ENCODE measurements at regions not wholly inside any gene's neighbourhood (a gene's known extent, or its start where the extent isn't known, plus 50 kb on each side); places are given as distances from the start of the nearest gene placed in this dataset.
"Not testable (repeated sequence)": the region's sequence is repeated elsewhere in the genome, so short reads cannot be mapped to it uniquely, and the experiment has no call there.

- H3K4me1 Mint-ChIP-seq; CTCF ChIA-PET; POLR2A ChIA-PET; H3K27ac Mint-ChIP-seq; H3K27ac ChIP-seq (ENCODE audit: low read depth, low read length); H3K27me3 ChIP-seq (ENCODE audit: control insufficient read depth in 2 of 2, insufficient read depth in 2 of 2, low read length in 2 of 2); H3K27me3 Mint-ChIP-seq; H3K36me3 ChIP-seq (ENCODE audit: control insufficient read depth in 2 of 3, insufficient read depth in 3 of 3, low read length in 3 of 3); H3K9me3 ChIP-seq (ENCODE audit: control insufficient read depth in 2 of 3, low read length in 3 of 3); H3K36me3 Mint-ChIP-seq; H3K4me3 ChIP-seq (ENCODE audit: low read length); ATAC-seq; H3K4me1 ChIP-seq (ENCODE audit: control insufficient read depth in 2 of 2, insufficient read depth in 2 of 2, low read length in 2 of 2); H3K4me3 Mint-ChIP-seq; DNase-seq; intact Hi-C loops (cut with micrococcal nuclease): not testable (repeated sequence)
- peaks cover 0 to 15% (median 3%) of the 10 kb centered on the region in 11 donors for H3K9me3 Mint-ChIP-seq
Measured at GRCh38 chr16:33631713-33632112, 172.3 kb downstream of the TP53TG3F start.

- H3K27ac Mint-ChIP-seq; DNase-seq; H3K9me3 Mint-ChIP-seq; H3K4me1 Mint-ChIP-seq; H3K27me3 ChIP-seq (ENCODE audit: control insufficient read depth in 2 of 2, insufficient read depth in 2 of 2, low read length in 2 of 2); POLR2A ChIA-PET; ATAC-seq; H3K4me3 Mint-ChIP-seq; H3K9me3 ChIP-seq (ENCODE audit: control insufficient read depth in 2 of 3, low read length in 3 of 3); H3K4me3 ChIP-seq (ENCODE audit: low read length); H3K36me3 Mint-ChIP-seq; H3K27ac ChIP-seq (ENCODE audit: low read depth, low read length); H3K4me1 ChIP-seq (ENCODE audit: control insufficient read depth in 2 of 2, insufficient read depth in 2 of 2, low read length in 2 of 2); CTCF ChIA-PET; H3K36me3 ChIP-seq (ENCODE audit: control insufficient read depth in 2 of 3, insufficient read depth in 3 of 3, low read length in 3 of 3); H3K27me3 Mint-ChIP-seq; intact Hi-C loops (cut with micrococcal nuclease): not testable (repeated sequence)
Measured at GRCh38 chr16:33634057-33634456, 174.6 kb downstream of the TP53TG3F start.

- H3K27me3 ChIP-seq (ENCODE audit: control insufficient read depth in 2 of 2, insufficient read depth in 2 of 2, low read length in 2 of 2); H3K9me3 Mint-ChIP-seq; H3K27ac Mint-ChIP-seq; CTCF ChIA-PET; H3K4me1 Mint-ChIP-seq; ATAC-seq; intact Hi-C loops (cut with micrococcal nuclease); H3K9me3 ChIP-seq (ENCODE audit: control insufficient read depth in 2 of 3, low read length in 3 of 3); H3K27me3 Mint-ChIP-seq; H3K36me3 Mint-ChIP-seq; POLR2A ChIA-PET; H3K4me1 ChIP-seq (ENCODE audit: control insufficient read depth in 2 of 2, insufficient read depth in 2 of 2, low read length in 2 of 2); H3K27ac ChIP-seq (ENCODE audit: low read depth, low read length); H3K4me3 Mint-ChIP-seq; DNase-seq; H3K36me3 ChIP-seq (ENCODE audit: control insufficient read depth in 2 of 3, insufficient read depth in 3 of 3, low read length in 3 of 3); H3K4me3 ChIP-seq (ENCODE audit: low read length): not testable (repeated sequence)
Measured at GRCh38 chr16:33636760-33637159, 177.3 kb downstream of the TP53TG3F start.

- DNase-seq; ATAC-seq; H3K4me3 ChIP-seq (ENCODE audit: low read length); H3K27me3 ChIP-seq (ENCODE audit: control insufficient read depth in 2 of 2, insufficient read depth in 2 of 2, low read length in 2 of 2); H3K9me3 ChIP-seq (ENCODE audit: control insufficient read depth in 2 of 3, low read length in 3 of 3); POLR2A ChIA-PET; CTCF ChIA-PET; H3K27ac Mint-ChIP-seq; H3K4me1 ChIP-seq (ENCODE audit: control insufficient read depth in 2 of 2, insufficient read depth in 2 of 2, low read length in 2 of 2); H3K4me3 Mint-ChIP-seq; H3K27ac ChIP-seq (ENCODE audit: low read depth, low read length); H3K27me3 Mint-ChIP-seq; H3K9me3 Mint-ChIP-seq; H3K36me3 Mint-ChIP-seq; intact Hi-C loops (cut with micrococcal nuclease); H3K36me3 ChIP-seq (ENCODE audit: control insufficient read depth in 2 of 3, insufficient read depth in 3 of 3, low read length in 3 of 3); H3K4me1 Mint-ChIP-seq: not testable (repeated sequence)
Measured at GRCh38 chr16:33643270-33643669, 183.9 kb downstream of the TP53TG3F start.

- intact Hi-C loops (cut with micrococcal nuclease); H3K27me3 ChIP-seq (ENCODE audit: control insufficient read depth in 2 of 2, insufficient read depth in 2 of 2, low read length in 2 of 2); H3K4me3 Mint-ChIP-seq; H3K9me3 ChIP-seq (ENCODE audit: control insufficient read depth in 2 of 3, low read length in 3 of 3); ATAC-seq; H3K27ac Mint-ChIP-seq; DNase-seq; H3K27me3 Mint-ChIP-seq; H3K9me3 Mint-ChIP-seq; H3K4me1 ChIP-seq (ENCODE audit: control insufficient read depth in 2 of 2, insufficient read depth in 2 of 2, low read length in 2 of 2); CTCF ChIA-PET; H3K36me3 ChIP-seq (ENCODE audit: control insufficient read depth in 2 of 3, insufficient read depth in 3 of 3, low read length in 3 of 3); H3K4me1 Mint-ChIP-seq; POLR2A ChIA-PET; H3K27ac ChIP-seq (ENCODE audit: low read depth, low read length); H3K36me3 Mint-ChIP-seq; H3K4me3 ChIP-seq (ENCODE audit: low read length): not testable (repeated sequence)
Measured at GRCh38 chr16:33643698-33644381, 184.4 kb downstream of the TP53TG3F start.

GRCh38 chr16:33646386-33646785 lies 187.0 kb downstream of the TP53TG3F start:
- intact Hi-C loops (cut with micrococcal nuclease); H3K4me1 ChIP-seq (ENCODE audit: control insufficient read depth in 2 of 2, insufficient read depth in 2 of 2, low read length in 2 of 2); ATAC-seq; DNase-seq; H3K9me3 ChIP-seq (ENCODE audit: control insufficient read depth in 2 of 3, low read length in 3 of 3); H3K4me1 Mint-ChIP-seq; CTCF ChIA-PET; H3K27ac ChIP-seq (ENCODE audit: low read depth, low read length); POLR2A ChIA-PET; H3K9me3 Mint-ChIP-seq; H3K27ac Mint-ChIP-seq; H3K4me3 ChIP-seq (ENCODE audit: low read length); H3K27me3 ChIP-seq (ENCODE audit: control insufficient read depth in 2 of 2, insufficient read depth in 2 of 2, low read length in 2 of 2); H3K4me3 Mint-ChIP-seq; H3K27me3 Mint-ChIP-seq; H3K36me3 ChIP-seq (ENCODE audit: control insufficient read depth in 2 of 3, insufficient read depth in 3 of 3, low read length in 3 of 3); H3K36me3 Mint-ChIP-seq: not testable (repeated sequence)

GRCh38 chr16:33655756-33656155 lies 196.3 kb downstream of the TP53TG3F start:
- CTCF ChIA-PET; H3K36me3 Mint-ChIP-seq; H3K9me3 Mint-ChIP-seq; DNase-seq; H3K4me1 ChIP-seq (ENCODE audit: control insufficient read depth in 2 of 2, insufficient read depth in 2 of 2, low read length in 2 of 2); H3K9me3 ChIP-seq (ENCODE audit: control insufficient read depth in 2 of 3, low read length in 3 of 3); H3K27me3 Mint-ChIP-seq; intact Hi-C loops (cut with micrococcal nuclease); POLR2A ChIA-PET; H3K4me3 ChIP-seq (ENCODE audit: low read length); H3K4me3 Mint-ChIP-seq; H3K27me3 ChIP-seq (ENCODE audit: control insufficient read depth in 2 of 2, insufficient read depth in 2 of 2, low read length in 2 of 2); H3K27ac ChIP-seq (ENCODE audit: low read depth, low read length); H3K27ac Mint-ChIP-seq; H3K36me3 ChIP-seq (ENCODE audit: control insufficient read depth in 2 of 3, insufficient read depth in 3 of 3, low read length in 3 of 3); H3K4me1 Mint-ChIP-seq: not testable (repeated sequence)
- peak; percentile 54 for ATAC-seq

Data from naive thymus-derived CD4-positive, alpha-beta T cell (primary cell).